ENCODE measurements at regions not wholly inside any gene's neighbourhood (a gene's known extent, or its start where the extent isn't known, plus 50 kb on each side); places are given as distances from the start of the nearest gene placed in this dataset.

GRCh38 chr1:219717536-219717935, 104.6 kb upstream of the ZC3H11B start:
- TF ChIP-seq CSDC2 (CRISPR knock-in tag; IDR thresholded peaks at IDR 0.05) (no peak), PATZ1 (CRISPR knock-in tag; IDR thresholded peaks at IDR 0.05; ENCODE audit: borderline replicate concordance) (no peak), BACH2 (CRISPR knock-in tag; IDR thresholded peaks at IDR 0.05; ENCODE audit: borderline replicate concordance) (no peak), ARNTL (CRISPR knock-in tag; IDR thresholded peaks at IDR 0.05; ENCODE audit: borderline replicate concordance, low read depth) (no peak), ESRRG (CRISPR knock-in tag; IDR thresholded peaks at IDR 0.05) (no peak), ZNF8 (CRISPR knock-in tag; IDR thresholded peaks at IDR 0.05) (no peak), ISL1 (CRISPR knock-in tag; IDR thresholded peaks at IDR 0.05) (no peak), ZFP3 (CRISPR knock-in tag; IDR thresholded peaks at IDR 0.05) (no peak), ZNF565 (CRISPR knock-in tag; conservative IDR thresholded peaks at IDR 0.05; ENCODE audit: low read depth) (no peak), GLIS3 (CRISPR knock-in tag; IDR thresholded peaks at IDR 0.05) (no peak), ZC3H10 (CRISPR knock-in tag; IDR thresholded peaks at IDR 0.05) (no peak), TSHZ2 (CRISPR knock-in tag; IDR thresholded peaks at IDR 0.05) (no peak), PPARA (CRISPR knock-in tag; IDR thresholded peaks at IDR 0.05; ENCODE audit: borderline replicate concordance) (no peak), ZFP30 (CRISPR knock-in tag; IDR thresholded peaks at IDR 0.05) (no peak), ZNF70 (CRISPR knock-in tag; IDR thresholded peaks at IDR 0.05) (no peak), SNAI2 (CRISPR knock-in tag; IDR thresholded peaks at IDR 0.05) (no peak), TOX (CRISPR knock-in tag; IDR thresholded peaks at IDR 0.05; ENCODE audit: borderline replicate concordance) (no peak), POU6F1 (CRISPR knock-in tag; IDR thresholded peaks at IDR 0.05; ENCODE audit: borderline replicate concordance, low read depth) (no peak), TCF4 (CRISPR knock-in tag; IDR thresholded peaks at IDR 0.05; ENCODE audit: borderline replicate concordance) (no peak)
- TF ChIP-seq, protein P1, sequence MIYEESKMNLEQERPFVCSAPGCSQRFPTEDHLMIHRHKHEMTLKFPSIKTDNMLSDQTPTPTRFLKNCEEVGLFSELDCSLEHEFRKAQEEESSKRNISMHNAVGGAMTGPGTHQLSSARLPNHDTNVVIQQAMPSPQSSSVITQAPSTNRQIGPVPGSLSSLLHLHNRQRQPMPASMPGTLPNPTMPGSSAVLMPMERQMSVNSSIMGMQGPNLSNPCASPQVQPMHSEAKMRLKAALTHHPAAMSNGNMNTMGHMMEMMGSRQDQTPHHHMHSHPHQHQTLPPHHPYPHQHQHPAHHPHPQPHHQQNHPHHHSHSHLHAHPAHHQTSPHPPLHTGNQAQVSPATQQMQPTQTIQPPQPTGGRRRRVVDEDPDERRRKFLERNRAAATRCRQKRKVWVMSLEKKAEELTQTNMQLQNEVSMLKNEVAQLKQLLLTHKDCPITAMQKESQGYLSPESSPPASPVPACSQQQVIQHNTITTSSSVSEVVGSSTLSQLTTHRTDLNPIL (CRISPR knock-in tag; IDR thresholded peaks at IDR 0.05; ENCODE audit: low read depth), result no peak
- no peak for ATAC-seq

DNA sequence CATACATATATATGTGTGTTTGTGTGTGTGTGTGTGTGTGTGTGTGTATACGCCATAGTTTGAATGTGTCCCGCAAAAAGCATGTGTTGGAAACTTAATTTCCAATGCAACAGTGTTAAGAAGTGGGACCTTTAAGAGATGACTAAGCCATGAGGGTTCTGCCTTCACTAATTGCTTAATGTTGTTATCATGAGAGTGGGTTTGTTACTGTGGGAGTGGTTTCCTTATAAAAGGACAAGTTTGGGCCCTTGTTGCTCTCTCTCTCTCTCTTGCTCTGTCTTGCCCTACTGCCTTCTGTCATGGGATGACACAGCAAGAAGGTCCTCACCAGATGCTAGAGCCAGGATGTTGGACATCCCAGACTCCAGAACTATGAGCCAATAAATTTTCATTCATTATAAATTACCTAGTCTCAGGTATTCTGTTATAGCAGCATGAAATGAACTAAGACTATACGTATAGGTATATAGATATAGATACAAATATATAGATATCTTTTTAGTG, 103.8 kb upstream of the ZC3H11B start:
- TF ChIP-seq, protein P1 (CRISPR knock-in tag; IDR thresholded peaks at IDR 0.05; ENCODE audit: low read depth), result no peak
- TF ChIP-seq ISL1 (CRISPR knock-in tag; IDR thresholded peaks at IDR 0.05) (no peak), ESRRG (CRISPR knock-in tag; IDR thresholded peaks at IDR 0.05) (no peak), ARNTL (CRISPR knock-in tag; IDR thresholded peaks at IDR 0.05; ENCODE audit: borderline replicate concordance, low read depth) (no peak), ZFP3 (CRISPR knock-in tag; IDR thresholded peaks at IDR 0.05) (no peak), BACH2 (CRISPR knock-in tag; IDR thresholded peaks at IDR 0.05; ENCODE audit: borderline replicate concordance) (no peak), SNAI2 (CRISPR knock-in tag; IDR thresholded peaks at IDR 0.05) (no peak), ZFP30 (CRISPR knock-in tag; IDR thresholded peaks at IDR 0.05) (no peak), CSDC2 (CRISPR knock-in tag; IDR thresholded peaks at IDR 0.05) (no peak)
- ATAC-seq, result no peak

DNA sequence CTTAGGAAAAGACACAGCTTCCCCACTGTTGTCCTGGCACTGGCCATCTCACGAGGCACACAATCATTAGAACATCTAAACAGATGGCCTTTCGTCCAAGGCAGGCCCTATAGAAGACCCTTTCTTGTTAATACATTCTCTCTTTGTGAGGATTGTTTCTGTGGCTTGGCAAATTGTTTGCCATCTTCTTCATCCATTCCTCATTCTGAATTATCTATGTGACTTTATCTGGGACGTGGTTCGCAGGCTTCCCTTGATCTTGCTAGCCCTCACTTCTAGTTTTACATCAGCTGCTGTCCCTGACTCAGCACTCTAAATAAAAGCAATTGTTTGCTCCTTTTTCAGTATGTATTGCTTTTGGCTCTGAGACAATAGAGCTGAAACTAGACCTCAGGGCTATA, 101.1 kb upstream of the ZC3H11B start:
- ATAC-seq, result no peak
- TF ChIP-seq CSDC2 (CRISPR knock-in tag; IDR thresholded peaks at IDR 0.05) (no peak), TSHZ2 (CRISPR knock-in tag; IDR thresholded peaks at IDR 0.05) (no peak), SNAI2 (CRISPR knock-in tag; IDR thresholded peaks at IDR 0.05) (no peak), ZNF565 (CRISPR knock-in tag; conservative IDR thresholded peaks at IDR 0.05; ENCODE audit: low read depth) (no peak), ISL1 (CRISPR knock-in tag; IDR thresholded peaks at IDR 0.05) (no peak), ZNF8 (CRISPR knock-in tag; IDR thresholded peaks at IDR 0.05) (no peak), ZNF70 (CRISPR knock-in tag; IDR thresholded peaks at IDR 0.05) (no peak), OSR1 (CRISPR knock-in tag; IDR thresholded peaks at IDR 0.05) (no peak), GLIS3 (CRISPR knock-in tag; IDR thresholded peaks at IDR 0.05) (no peak), PPARA (CRISPR knock-in tag; IDR thresholded peaks at IDR 0.05; ENCODE audit: borderline replicate concordance) (no peak), TCF4 (CRISPR knock-in tag; IDR thresholded peaks at IDR 0.05; ENCODE audit: borderline replicate concordance) (no peak), ARNTL (CRISPR knock-in tag; IDR thresholded peaks at IDR 0.05; ENCODE audit: borderline replicate concordance, low read depth) (no peak)
- TF ChIP-seq, protein P2, sequence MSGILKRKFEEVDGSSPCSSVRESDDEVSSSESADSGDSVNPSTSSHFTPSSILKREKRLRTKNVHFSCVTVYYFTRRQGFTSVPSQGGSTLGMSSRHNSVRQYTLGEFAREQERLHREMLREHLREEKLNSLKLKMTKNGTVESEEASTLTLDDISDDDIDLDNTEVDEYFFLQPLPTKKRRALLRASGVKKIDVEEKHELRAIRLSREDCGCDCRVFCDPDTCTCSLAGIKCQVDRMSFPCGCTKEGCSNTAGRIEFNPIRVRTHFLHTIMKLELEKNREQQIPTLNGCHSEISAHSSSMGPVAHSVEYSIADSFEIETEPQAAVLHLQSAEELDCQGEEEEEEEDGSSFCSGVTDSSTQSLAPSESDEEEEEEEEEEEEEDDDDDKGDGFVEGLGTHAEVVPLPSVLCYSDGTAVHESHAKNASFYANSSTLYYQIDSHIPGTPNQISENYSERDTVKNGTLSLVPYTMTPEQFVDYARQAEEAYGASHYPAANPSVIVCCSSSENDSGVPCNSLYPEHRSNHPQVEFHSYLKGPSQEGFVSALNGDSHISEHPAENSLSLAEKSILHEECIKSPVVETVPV (CRISPR knock-in tag; IDR thresholded peaks at IDR 0.05), result no peak

Data from SK-N-SH treated with all-trans-retinoic acid at 6 μM for 48 hours (cell line).